GM13976 (cell line): ENCODE measurements at regions not wholly inside any gene's neighbourhood (a gene's known extent, or its start where the extent isn't known, plus 50 kb on each side); places are given as distances from the start of the nearest gene placed in this dataset.
"Not testable (repeated sequence)": the region's sequence is repeated elsewhere in the genome, so short reads cannot be mapped to it uniquely, and the experiment has no call there.

Experiments used
- DNase-seq: peaks from one replicate; pipeline ENCODE4 v3.0.0; 2012; ENCODE audit warnings: low spot score
- in situ Hi-C: fragments of 300-500 bp; cut with MboI; formaldehyde crosslinking; loops from one replicate; pipeline ENCODE4 v1.12.0; 2022; ENCODE audit warnings: low sequenced_read_pairs, mixed read lengths, inconsistent platforms; ENCODE audit not compliant: unreplicated experiment
- TF ChIP-seq, protein P1 (sequence below): IDR thresholded peaks from 2 replicates; pipeline ENCODE4 v1.5.1; 2012; ENCODE audit warnings: borderline replicate concordance, mild to moderate bottlenecking; ENCODE audit not compliant: insufficient read depth; ENCODE audit errors: extremely low read depth, missing control alignments, control extremely low read depth

- DNase-seq = no peak
- TF ChIP-seq, protein P1, sequence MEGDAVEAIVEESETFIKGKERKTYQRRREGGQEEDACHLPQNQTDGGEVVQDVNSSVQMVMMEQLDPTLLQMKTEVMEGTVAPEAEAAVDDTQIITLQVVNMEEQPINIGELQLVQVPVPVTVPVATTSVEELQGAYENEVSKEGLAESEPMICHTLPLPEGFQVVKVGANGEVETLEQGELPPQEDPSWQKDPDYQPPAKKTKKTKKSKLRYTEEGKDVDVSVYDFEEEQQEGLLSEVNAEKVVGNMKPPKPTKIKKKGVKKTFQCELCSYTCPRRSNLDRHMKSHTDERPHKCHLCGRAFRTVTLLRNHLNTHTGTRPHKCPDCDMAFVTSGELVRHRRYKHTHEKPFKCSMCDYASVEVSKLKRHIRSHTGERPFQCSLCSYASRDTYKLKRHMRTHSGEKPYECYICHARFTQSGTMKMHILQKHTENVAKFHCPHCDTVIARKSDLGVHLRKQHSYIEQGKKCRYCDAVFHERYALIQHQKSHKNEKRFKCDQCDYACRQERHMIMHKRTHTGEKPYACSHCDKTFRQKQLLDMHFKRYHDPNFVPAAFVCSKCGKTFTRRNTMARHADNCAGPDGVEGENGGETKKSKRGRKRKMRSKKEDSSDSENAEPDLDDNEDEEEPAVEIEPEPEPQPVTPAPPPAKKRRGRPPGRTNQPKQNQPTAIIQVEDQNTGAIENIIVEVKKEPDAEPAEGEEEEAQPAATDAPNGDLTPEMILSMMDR = no peak
- in situ Hi-C loops = no loop called here
Measured at GRCh38 chr17:54373970-54374369, 526.7 kb upstream of the TOM1L1 start.

DNA sequence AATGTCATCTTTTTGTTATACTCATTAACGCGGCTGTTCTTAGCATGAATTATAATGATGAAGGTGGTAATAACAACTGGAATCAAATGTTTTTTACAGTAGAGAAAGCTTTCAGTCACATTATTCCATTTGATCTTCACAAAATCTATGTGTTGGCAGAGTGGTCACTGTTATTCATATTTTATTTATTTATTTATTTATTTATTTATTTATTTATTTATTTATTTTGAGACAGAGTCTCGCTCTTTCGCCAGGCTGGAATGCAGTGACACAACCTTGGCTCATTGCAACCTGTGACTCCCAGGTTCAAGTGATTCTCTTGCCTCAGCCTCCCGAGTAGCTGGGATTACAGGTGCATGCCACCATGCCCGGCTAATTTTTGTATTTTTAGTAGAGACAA is 524.2 kb upstream of the TOM1L1 start:
- in situ Hi-C loops = not testable (repeated sequence)

GRCh38 chr17:54381482-54381881 is 519.2 kb upstream of the TOM1L1 start:
- DNase-seq = no peak
- in situ Hi-C loops = no loop called here
- TF ChIP-seq, protein P1 = no peak

More for the DNA sequence above, 524.2 kb upstream of the TOM1L1 start:
- DNase-seq = not testable (repeated sequence)

- in situ Hi-C loops = no loop called here
- TF ChIP-seq, protein P1 = no peak
- DNase-seq = no peak
Measured at GRCh38 chr17:54404259-54404658, 496.4 kb upstream of the TOM1L1 start.

DNA sequence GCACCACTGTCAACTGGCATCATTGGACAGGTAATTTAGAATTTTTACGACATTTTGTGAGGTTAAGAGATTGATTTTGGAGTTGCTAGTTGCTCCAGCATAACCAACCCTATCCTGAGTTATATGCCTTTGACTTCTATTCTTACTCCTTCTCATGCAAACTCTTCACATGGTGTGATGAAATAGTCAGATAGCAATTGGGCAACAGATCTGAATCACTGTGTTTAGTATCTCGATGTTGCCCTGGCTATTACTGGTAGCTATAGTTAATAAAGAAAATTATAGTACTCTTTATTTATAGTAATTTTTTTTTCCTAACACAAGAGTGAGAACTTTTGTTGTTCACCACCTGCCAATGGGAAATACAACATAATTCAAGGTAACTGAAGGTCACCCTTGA is 494.8 kb upstream of the TOM1L1 start:
- TF ChIP-seq, protein P1 = no peak
- in situ Hi-C loops = no loop called here
- DNase-seq = no peak

DNA sequence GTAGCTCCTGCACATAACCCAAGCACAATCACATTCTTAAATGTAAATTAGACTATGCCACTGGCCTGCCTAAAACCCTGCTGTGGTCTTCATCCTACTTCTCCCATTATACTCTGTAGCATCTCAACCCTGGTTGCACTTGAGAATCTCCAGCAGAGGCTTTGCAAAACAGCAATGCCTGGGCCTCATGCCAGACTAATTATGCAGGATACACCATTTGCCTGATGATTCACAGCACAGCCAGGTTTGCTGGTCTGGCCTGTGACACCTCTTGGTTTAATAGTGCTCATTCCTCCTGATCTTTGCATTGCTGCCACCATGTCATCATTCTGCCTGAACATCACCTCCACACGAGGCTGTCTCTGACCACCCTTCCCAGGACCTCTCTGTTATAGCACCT is 491.9 kb upstream of the TOM1L1 start:
- TF ChIP-seq, protein P1 = no peak
- in situ Hi-C loops = no loop called here
- no peak for DNase-seq

GRCh38 chr17:54418467-54418866 is 482.2 kb upstream of the TOM1L1 start:
- TF ChIP-seq, protein P1 = no peak
- no peak for DNase-seq
- in situ Hi-C loops = no loop called here

DNA sequence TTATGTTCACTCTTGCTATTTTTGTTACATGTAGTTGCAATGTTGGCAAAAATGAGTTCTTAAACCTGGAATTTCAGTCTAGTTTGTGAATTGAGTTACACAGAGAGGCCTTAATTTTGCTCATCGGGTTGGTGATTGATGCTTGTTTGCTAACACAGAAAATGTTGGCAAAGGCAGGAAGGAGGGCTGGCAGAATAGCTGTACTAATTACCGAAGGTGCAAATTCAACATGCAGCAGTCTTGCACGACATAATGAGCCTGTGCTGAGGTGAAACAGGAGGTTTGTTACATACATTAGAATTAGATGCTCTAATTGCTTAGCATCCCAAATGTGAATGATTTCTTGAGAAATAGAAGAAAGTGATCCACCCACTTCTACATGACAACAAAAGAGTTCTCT is 475.0 kb upstream of the TOM1L1 start:
- TF ChIP-seq, protein P1 = no peak
- DNase-seq = no peak
- in situ Hi-C loops = no loop called here
